Fibroblast of skin of abdomen (primary cell): ENCODE measurements at regions not wholly inside any gene's neighbourhood (a gene's known extent, or its start where the extent isn't known, plus 50 kb on each side); places are given as distances from the start of the nearest gene placed in this dataset.
A peak's percentile ranks its signal among the peaks of the same experiment; 100 is the strongest.

Experiments
- DNase-seq: peaks from one replicate; pipeline ENCODE4 v3.0.0-alpha.2; 2013

DNA sequence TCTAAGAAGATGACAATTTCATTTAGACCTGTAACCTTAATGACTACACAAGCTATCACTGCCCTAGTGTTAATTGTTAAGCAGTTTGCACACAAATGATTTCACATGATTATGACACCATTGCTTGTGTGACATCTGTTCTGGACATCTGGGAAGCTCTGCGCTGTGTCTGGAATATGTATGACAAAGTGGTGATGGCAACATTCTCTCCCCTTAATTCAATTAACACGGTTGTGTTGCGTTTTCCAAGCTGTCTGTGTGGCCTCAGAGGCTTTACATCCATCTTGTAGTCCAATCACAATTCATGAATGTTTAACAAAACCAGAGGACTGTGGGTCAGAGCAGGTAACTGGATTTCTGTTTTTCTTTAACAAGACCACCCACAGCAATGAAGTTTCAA is 204.4 kb downstream of the COG6 start:
- no peak for DNase-seq

DNA sequence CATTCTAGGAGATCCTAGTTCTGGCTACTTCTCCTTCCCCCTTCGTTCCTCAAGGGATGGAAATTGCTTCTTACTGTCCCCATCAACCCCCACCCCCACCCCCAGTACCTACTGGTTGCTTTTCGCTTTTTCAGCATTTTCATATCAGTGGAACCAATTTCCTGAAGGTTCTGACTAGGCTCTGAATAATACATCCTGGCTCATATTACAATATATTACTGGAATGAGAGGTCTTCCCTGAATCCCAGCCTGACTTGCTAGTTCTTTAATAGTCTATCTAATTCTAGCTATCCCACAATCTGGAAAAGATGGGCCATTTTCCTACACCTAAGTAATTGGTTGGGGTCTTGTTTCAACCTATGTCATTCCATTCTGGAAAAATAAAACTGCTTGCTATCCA is 207.4 kb downstream of the COG6 start:
- DNase-seq: no peak

DNA sequence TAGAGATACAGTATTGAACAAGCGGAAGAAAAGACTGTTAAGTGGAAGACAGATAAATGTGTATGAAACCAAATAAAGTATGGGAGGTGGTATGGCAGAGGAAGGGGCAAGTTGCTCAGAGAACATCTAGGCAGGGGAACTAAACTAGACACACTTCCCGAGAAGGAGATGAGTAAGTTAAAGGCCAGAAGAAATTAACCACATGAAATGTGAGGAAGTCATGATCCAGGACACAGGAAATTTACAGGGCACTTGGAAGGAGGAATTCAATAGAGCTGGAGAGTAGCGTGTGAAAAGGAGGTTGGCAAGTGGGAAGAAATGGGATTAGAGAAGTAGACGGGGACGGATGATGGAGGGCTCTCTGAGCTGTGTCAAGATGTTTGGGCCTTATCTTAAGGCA is 208.8 kb downstream of the COG6 start:
- DNase-seq: no peak

DNA sequence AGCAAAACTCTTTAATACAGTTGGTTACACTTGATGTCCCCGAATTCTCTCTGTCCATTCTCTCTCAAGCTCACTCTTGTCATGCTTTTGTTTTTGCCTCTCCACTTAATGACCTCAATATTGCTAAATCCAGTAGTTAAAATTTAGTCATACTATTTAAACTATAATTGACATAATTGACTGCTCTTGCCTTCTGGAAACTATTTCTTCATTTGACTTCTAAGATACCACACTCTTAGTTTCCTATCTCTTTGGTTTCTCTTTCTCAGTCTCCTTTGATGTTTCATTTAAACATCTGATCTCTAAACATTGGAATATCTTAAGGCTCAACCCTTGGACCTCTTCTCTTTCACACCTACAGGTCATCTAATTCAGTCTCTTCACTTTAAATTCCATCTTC is 211.3 kb downstream of the COG6 start:
- DNase-seq: no peak

DNA sequence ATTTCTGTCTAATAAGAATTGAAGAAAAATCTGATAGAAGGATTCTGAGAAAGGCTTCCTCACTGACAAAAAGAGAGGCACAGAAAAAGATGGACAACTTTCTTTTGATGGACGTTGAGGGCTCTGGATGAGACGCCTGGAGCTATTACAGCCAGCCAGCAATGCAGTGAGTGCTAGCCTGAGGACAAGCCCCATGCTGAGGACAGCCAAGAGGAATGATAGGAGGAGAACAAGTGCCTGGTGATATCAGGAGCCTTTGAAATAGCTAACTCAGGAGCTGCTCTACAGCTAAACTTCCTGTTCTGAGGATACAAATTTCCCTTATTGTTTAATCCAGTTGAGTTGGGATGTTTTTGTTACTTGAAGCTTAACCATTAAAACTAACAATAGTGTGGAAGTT is 212.3 kb downstream of the COG6 start:
- no peak for DNase-seq

DNA sequence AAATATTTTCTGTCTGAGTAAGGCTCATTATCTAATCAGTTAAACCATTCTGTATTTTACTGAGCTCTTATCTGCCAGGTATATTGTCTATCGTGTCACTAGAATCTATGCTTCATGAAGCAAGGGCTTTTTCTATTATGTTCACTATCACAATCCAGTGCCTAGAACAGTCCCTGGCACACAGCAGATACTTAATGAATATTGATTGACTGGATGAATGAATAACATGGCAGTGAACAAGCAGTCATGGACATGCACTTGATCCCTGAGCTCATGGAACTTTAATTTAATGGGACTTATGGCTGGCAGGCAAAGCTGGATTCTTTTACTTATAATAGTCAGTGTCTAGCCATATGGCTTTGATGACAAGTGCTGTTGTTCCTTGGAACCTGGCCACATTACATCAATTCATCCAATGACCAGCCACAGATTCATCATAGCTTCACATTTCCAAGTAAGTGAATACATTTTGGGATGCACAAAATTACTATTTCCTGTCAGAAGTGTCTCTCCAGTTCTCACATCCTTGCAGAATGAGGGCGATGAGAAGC is 214.8 kb downstream of the COG6 start:
- DNase-seq: peak; percentile 20

DNA sequence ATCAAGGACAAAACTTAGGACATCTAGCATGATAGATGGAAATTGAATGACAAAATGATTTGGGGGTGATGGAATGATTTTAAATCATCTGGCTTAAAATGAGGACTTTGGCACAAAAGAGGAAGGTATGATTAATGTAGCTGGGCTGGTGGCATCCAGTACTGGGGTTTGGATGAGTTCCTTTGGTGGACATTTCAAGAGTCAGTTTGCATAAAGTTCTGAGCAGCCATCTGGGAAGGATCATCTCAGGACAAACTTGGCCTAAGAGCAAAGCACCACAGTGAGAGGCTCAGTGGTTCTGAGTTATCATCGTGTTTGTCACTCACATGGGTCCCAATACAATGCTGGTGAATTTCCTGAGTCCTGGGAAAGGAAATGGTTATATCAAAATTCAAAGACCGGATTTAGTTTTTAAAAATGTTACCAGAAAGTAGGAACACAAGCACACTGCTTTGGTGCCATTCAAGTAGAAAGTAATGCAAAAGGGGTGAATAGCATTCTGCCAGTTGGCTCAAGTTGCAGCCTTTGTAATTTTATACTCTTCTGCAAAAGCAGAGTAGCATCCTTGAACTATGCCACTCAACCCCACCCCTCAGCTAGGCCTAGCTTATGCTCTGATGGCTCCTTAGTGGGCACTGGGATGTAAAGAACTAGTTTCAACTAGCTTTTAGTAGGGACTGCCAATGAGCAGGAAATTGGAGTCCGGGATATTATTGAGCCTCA is 219.0 kb downstream of the COG6 start:
- DNase-seq: peak; percentile 13

DNA sequence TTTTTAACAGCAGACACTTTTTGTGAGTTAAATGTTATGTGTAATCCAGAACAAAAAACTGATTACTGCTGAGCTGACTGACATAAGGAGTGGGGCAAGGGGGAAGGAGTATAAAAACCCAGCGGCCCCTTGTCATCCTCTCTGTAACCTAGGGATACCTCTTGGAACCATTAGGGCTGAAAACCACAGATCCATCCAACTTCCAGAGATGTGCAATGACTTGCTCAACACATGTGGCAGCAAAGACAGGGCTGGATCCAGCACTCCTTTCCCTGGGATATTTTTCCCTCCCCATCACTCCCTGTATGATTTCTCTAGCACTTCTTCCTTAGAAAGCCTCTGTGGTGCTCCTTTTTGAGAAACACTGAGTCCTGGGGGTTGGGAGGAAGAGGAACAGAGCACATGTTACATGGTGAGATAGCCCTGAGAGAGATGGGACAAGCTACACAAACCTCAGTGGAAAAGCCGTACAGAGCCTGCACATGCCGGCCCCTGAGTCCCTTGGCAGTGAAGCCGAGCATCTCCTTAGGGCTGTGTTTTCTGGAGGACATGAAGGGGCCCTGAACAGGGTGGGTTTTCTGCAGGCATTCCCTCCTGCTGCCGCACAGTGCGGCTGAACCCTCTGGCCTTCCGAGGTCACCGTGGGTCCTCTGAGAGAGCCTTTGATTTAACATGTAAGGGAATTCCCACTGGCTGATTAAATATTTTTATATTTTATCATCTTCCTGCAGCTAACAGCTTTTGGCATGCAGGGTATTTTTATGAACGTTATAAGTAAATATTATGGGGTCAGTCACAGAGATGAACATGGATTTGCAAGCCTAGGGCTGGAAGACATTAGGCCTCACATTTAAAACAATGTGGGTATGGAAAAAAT is 219.9 kb downstream of the COG6 start:
- DNase-seq: peak; percentile 45

DNA sequence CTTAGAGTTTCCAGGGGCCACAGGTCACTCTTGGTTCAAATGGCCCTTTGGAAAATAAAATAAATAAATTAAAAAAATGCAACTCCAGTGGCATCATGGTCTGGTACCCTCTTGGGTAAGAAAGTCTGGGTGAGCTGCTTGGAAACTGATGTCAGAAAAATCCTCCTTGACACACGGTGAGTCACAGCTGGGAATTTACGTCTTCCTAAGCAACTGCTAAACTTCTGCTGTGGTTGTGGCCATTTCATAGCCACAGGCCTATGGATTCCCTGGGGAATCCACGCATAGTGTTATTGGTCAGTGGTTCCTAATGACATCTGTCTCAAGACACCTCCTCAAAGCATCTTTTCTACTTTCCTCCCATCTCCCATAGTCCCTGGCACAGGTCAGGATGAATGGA is 220.8 kb downstream of the COG6 start:
- DNase-seq: peak; percentile 95

DNA sequence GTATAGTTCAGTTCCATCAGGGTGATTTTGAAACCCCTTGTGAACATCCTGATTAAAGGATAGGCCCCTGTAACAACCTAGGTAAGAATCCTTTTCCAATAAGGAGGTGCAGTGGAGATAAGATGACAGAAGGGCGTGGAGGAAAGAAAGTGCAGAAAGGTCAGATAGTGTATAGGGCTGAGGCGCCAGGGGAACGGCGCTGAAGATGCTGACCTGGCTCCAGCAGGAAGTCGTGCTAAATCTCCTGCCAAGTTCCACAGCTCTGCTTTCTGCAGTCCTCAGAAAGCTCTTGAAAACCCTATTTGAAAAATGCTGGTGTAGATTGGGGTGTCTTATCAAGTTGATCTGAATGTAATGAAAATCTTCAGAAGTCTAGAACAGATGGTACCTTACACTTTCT is 221.7 kb downstream of the COG6 start:
- no peak for DNase-seq

DNA sequence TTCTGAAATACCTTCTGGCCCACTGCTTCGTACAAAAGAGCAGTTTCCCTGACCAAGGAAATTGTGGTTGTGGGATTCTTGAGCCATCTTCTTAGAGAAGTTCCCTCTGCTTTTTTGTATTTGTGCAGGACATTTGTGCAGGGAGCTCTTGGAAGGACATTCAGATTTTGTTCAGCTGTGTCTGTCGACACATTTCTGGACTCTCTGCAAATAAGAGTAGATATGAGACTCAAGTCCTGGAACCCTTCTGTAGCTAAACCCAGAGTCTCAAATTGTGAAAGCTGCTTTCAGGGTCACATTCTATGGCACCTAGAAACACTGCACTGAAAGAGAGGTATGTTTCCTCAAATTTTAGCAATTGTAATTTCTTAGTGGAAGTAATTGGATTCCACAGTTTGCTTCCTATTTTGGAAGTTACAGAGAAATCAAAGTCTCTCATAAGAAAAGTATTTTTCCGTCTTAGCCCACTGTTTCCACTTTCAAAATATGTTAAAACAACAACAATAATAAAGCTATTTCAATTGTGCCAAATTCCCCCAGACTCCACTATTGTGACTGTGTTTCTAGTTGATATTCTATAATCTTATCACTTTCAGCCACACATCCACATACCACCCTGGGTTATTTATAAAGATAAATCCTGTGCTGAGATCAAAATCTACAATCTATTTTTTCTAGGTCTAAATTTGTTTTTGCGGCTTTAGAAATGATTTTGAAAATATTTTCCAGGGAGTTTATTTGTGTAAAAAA is 224.0 kb downstream of the COG6 start:
- no peak for DNase-seq

DNA sequence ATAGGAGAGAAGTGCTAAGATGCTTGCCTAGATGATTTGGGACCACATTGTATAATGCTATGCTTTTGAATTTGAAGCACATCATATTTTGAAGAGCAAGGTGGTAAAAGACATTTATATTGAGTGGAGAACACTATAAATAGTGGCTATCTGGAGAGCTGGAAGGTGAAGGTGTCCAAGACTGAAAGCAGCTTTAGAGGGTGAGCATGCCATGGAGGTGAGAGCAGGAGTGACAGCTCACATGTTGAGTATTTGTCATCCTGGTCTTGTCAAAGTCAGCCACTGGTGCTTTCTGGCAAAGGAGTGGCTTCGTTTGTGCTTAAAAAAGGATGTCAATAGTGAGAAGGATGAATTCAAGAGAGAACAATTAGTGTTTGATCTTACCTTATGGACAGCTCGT is 225.9 kb downstream of the COG6 start:
- no peak for DNase-seq

DNA sequence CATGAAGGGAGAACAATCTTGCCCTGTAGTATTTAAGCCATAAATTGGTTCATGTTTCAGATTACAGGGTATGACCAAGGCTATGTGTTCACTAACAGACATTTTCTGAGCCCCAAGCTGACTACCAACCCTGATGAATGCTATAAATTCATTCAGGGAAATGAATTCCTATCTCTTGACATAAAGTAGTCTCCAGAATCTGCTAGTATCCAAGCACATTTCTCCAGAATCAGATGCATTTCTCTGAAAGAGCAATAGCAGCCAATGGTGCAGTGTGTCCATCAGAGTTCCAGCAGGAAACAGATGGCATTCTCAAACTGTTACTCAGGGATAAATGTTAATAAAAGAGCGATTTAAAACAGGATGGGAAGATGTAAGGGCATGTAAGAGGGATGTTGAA is 226.4 kb downstream of the COG6 start:
- peak; percentile 89 for DNase-seq

DNA sequence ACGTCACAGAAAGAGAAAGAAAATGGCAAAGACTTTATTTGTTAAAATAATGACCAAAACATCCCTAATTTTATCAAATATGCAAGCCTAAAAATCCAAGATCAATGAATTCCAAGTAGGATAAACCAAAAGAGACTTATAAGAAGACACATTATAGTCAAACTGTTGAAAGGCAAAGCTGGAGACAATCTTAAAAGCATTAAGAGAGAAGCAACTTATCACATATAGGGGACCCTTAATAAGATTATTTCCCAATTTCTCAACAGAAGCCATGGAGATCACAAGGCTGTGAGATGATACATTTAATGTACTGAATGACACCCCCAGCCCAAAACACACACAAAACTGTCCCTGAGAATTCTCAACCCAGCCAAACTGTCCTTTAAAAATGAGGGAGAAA is 228.7 kb downstream of the COG6 start:
- DNase-seq: no peak

DNA sequence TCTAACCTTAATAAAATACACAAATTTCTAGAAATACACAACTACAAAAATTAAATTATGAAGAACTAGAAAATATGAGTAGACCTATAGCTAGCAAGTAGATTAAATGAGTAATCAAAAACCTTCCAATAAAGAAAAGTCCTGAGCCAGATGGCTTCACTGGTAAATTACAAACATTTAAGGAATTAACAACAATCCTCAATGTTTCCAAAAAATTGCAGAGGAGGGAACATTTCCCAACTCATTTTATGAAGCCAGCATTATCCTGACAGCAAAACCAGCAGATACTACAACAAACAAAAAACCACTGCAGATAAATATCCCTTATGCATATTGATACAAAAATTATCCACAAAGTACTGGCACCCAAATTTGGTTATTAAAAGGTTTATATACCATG is 230.9 kb downstream of the COG6 start:
- no peak for DNase-seq

DNA sequence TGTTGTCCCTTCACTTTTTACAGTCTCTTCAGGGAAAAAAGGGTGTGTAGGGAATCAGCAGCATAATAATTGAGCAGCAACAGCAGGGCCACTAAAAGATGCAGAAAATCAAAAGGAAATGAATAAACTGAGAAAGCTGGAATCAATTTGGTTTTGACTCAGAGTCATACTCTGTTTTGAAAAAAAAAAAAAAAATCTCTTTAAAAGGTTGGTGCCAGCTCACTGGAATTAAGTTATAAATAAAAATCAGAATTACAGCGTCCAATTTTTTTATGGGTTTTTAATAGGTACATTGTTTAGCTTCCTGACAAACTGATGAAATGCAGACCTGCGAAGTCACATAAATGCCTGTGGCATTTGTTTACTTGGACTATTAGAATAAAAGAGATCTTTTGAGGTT is 231.9 kb downstream of the COG6 start:
- peak; percentile 9 for DNase-seq

DNA sequence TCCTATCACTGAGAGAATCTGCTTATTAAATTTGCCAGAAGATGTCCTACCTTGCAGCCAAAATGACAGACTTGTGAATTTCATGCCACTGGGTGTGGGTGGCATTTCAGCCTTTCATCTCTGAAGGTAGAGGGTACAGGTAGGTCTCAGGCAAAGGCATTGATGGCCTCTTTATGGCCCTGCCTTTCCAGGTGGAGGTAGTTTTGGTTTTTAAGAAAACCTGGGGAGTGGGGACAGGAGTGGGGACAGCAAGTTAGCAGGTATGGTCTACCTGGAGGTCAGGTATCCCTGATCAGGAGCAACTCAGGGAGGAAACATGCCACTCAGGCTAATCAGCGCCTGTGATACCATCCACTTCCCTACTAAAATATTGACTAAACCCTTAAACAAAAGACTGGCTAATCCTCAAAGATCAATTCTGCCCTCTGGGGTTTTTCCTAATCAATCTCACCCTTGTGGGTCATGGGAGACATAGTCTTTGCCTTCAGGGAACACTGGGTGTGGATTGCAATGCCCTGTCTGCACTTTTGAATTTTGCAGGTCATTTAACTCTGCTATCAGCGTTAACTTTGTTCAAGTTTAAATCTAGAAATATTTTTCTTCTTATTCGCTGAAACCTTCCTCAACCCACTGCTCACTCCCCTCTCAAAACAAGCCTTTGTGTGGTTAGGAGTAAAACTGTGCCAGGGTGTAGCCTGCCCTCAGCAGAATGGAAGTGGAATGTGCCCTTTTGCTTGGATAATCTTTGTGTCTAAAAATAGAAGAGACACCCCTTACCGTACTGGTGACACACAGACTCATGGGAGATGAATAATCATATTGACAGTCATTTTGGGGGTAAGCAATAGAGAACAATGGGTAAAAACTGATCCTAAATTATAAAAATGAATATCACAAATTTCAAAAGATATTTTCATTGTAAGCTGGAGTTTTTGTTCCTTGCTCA is 233.7 kb downstream of the COG6 start:
- DNase-seq: no peak

DNA sequence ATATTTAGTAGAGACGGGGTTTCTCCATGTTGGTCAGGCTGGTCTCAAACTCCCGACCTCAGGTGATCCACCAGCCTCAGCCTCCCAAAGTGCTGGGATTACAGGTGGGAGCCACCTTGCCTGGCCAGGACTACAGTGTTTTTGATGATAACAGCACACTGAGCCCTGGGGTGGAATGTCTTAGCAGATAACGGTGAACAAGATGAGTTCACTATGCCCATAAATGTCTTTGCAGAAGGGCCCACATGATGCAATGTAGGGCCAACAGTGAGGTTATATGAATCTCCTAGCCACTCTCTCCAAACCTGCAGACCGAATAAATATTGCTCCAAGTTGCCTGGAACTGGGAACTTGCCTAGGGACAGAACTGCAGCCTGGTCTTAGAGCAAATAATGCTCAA is 235.1 kb downstream of the COG6 start:
- no peak for DNase-seq

DNA sequence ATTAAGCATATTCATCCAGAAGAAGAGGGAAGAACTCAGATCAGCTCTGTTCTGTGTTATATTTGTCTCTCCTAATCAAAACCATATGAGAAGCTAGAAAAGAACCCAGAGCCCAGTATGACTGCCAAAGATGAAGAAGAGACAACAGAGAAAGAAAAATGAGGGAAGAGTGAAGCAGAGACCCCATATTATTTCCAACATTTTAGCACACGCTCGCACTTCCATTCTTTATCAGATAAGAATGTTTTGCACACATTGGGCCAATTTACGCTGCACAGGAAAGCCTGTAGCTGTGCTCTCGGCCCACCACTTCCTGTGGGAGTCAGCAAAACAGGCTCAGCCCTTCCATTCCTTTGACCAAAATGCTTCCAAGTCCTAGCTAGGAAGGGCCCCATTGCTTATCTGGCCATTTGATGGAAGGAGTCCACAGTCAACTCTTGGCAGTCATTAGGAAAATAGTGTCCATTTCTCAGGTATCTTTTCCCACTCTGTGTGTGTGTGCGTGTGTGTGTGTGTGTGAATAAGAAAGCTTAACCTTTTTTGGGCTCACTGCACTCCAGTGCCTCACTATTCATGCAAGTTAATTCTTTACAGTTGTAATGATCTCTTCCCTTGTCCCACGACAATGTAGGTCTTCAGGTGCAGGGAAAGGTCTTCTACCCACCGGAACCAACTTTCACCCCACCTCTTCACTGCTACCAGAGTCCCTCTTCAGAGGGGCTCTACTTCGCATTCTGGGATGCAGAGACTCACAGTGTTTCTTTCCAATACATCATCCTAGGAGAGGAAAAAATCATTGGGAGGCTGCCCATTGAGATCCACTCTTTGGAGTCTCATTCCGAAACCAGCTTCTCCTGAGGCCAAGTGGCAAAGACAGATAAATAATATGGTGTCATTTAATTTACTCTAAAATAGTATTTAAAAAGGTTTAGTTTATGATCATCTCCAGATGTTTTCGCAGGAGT is 237.5 kb downstream of the COG6 start:
- DNase-seq: peak; percentile 69

DNA sequence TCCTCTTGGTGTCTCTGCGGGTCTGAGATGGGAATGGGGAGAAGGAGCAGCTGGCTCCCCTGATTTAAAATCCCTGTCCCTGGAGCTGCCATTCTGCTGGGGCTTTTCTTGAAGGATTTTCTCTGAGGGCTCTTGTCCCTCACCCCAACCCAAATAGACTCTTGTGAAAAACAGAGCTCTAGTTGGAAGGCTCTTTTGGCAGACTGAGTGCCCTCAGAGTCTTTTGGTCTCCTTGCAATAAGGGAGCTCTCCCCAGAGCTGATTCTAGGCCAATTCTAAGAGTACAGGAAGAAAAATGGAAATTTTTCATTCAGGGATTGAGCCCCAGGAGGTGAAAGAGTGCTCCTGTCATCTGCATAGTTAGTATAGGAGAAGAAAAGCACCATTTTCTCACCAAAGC is 238.3 kb downstream of the COG6 start:
- DNase-seq: no peak

DNA sequence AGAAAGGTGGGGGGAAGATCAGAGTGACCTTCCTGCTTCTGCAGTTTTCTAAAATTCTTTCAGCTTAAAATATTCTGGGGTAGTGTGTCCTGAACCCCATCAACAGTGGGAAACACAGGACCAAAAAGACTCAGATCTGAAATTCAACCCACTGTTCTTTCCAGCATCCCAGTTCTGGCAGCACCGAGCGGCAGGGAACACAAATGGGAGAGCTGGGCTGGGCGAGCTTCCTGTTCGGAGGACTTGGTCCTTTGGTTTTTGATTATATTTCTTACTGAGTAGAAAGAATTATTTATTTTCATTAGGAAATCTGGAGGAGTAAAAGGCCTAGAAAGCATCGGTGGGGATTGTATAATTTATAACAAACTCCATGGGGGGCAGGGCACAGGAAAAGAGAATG is 239.1 kb downstream of the COG6 start:
- no peak for DNase-seq
